A549 (cell line): ENCODE measurements at regions not wholly inside any gene's neighbourhood (a gene's known extent, or its start where the extent isn't known, plus 50 kb on each side); places are given as distances from the start of the nearest gene placed in this dataset.
A peak's percentile ranks its signal among the peaks of the same experiment; 100 is the strongest.

ENCODE experiments used
- ATAC-seq, 2 experiments: fragments of 200-7000 bp in 1 of 2; fragments of >200 bp in 1 of 2; cut with Nextera tagmentation in 1 of 2; cut with Tn5 transposase in 1 of 2; 3 replicates each; pipeline versions ENCODE4 v1.8.0 to v1.9.1; 2018 to 2020; ENCODE audit warnings: mild to moderate bottlenecking in 1 of 2, moderate library complexity in 1 of 2
- CTCF ChIA-PET: fragments of 300-600 bp; sonication (Branson Sonifier 250); formaldehyde crosslinking; extraction: SDS; loops from one replicate; lab custom pipeline; 2021; ENCODE audit warnings: antibody characterized with exemption, inconsistent platforms; lab: Yijun Ruan, JAX
- POLR2A ChIA-PET: fragments of 350-600 bp; formaldehyde crosslinking; extraction: SDS; loops from one replicate; lab custom pipeline; 2021; ENCODE audit warnings: antibody characterized with exemption, inconsistent platforms; lab: Yijun Ruan, JAX
- DNase-seq, 2 experiments: peaks; one replicate each; pipeline versions ENCODE4 v3.0.0 to v3.0.0-alpha.2; 2011 to 2016; ENCODE audit warnings: low read depth in 1 of 2, low spot score in 1 of 2
- FAIRE-seq: peaks from 2 replicates; lab custom pipeline; 2011; peaks lifted over from hg19 to GRCh38; lab: Jason Lieb, UNC
- H3K27ac ChIP-seq, 2 experiments: fragments of >200 bp; sonication (Bioruptor Twin); formaldehyde crosslinking; 3 replicates each; pipeline ENCODE4 v1.5.1; 2016 to 2017
- H3K4me1 ChIP-seq: fragments of >200 bp; sonication (Bioruptor Twin); formaldehyde crosslinking; 3 replicates; pipeline ENCODE4 v1.6.1; 2016
- H3K4me2 ChIP-seq: fragments of >200 bp; sonication (Bioruptor Twin); formaldehyde crosslinking; 3 replicates; pipeline ENCODE4 v1.6.1; 2016
- H3K4me3 ChIP-seq: fragments of >200 bp; sonication (Bioruptor Twin); formaldehyde crosslinking; 3 replicates; pipeline ENCODE4 v1.5.1; 2016
- H3K9me3 ChIP-seq: fragments of >200 bp; sonication (Bioruptor Twin); formaldehyde crosslinking; 3 replicates; pipeline ENCODE4 v1.6.1; 2016
- CBX8 ChIP-seq: fragments of 200-600 bp; sonication (generic); IDR thresholded peaks from 2 replicates; pipeline ENCODE4 v1.6.1; 2016
- CEBPB ChIP-seq, 2 experiments: fragments of >200 bp in 1 of 2; sonication (Bioruptor Twin) in 1 of 2; formaldehyde crosslinking in 1 of 2; IDR thresholded peaks; 2 replicates each; pipeline ENCODE4 v1.6.1; 2012 to 2016
- CHD2 ChIP-seq: fragments of 150-350 bp; IDR thresholded peaks from 2 replicates; pipeline ENCODE4 v1.6.1; 2014; ENCODE audit warnings: low read length; ENCODE audit not compliant: partially characterized antibody
- CTCF ChIP-seq: fragments of >200 bp; sonication (Bioruptor Twin); formaldehyde crosslinking; IDR thresholded peaks from 3 replicates; pipeline ENCODE4 v1.5.1; 2016
- E2F6 ChIP-seq: IDR thresholded peaks from 2 replicates; pipeline ENCODE4 v1.6.1; 2012; ENCODE audit warnings: low read depth, borderline replicate concordance
- EHF ChIP-seq: fragments of 250-450 bp; sonication (Bioruptor Pico); IDR thresholded peaks from 2 replicates; pipeline ENCODE4 v1.5.0; 2020; ENCODE audit warnings: mild to moderate bottlenecking
- ELK1 ChIP-seq: fragments of 150-350 bp; IDR thresholded peaks from 2 replicates; pipeline ENCODE4 v1.6.1; 2014; ENCODE audit warnings: low read depth, mild to moderate bottlenecking, low read length
- ESRRA ChIP-seq: fragments of 150-350 bp; IDR thresholded peaks from 2 replicates; pipeline ENCODE4 v1.6.1; 2014; ENCODE audit warnings: mild to moderate bottlenecking, low read length, borderline replicate concordance
- FOSL2 ChIP-seq, 2 experiments: fragments of 450-650 bp in 1 of 2; fragments of >200 bp in 1 of 2; sonication (Bioruptor Twin) in 1 of 2; formaldehyde crosslinking; IDR thresholded peaks; 2 replicates each; pipeline versions ENCODE4 v1.5.0 to v1.6.1; 2016 to 2020; ENCODE audit warnings: mild to moderate bottlenecking in 1 of 2, moderate library complexity in 1 of 2
- GATA3 ChIP-seq: IDR thresholded peaks from 2 replicates; pipeline ENCODE4 v1.6.1; 2012; ENCODE audit warnings: borderline replicate concordance
- HOXA7 ChIP-seq: fragments of 250-450 bp; sonication (Bioruptor Pico); IDR thresholded peaks from 2 replicates; pipeline ENCODE4 v1.5.0; 2020; ENCODE audit warnings: mild to moderate bottlenecking, moderate library complexity
- KDM5A ChIP-seq: fragments of 200-600 bp; sonication (generic); IDR thresholded peaks from 2 replicates; pipeline ENCODE4 v1.6.1; 2016; ENCODE audit warnings: antibody characterized with exemption, mild to moderate bottlenecking
- MAX ChIP-seq: IDR thresholded peaks from 2 replicates; pipeline ENCODE4 v1.6.1; 2012
- NPAS2 ChIP-seq: fragments of 250-450 bp; sonication (Bioruptor Pico); IDR thresholded peaks from 2 replicates; pipeline ENCODE4 v1.8.0; 2022; ENCODE audit warnings: mild to moderate bottlenecking, moderate library complexity, borderline replicate concordance
- RARB ChIP-seq: fragments of 250-450 bp; sonication (Bioruptor Pico); IDR thresholded peaks from 2 replicates; pipeline ENCODE4 v1.8.0; 2021; ENCODE audit warnings: mild to moderate bottlenecking, moderate library complexity
- RNF2 ChIP-seq: fragments of 200-600 bp; sonication (generic); IDR thresholded peaks from 2 replicates; pipeline ENCODE4 v1.6.1; 2016; ENCODE audit warnings: low read depth, mild to moderate bottlenecking, antibody characterized with exemption, moderate library complexity, borderline replicate concordance
- TFCP2L1 ChIP-seq: fragments of 250-450 bp; sonication (Bioruptor Pico); IDR thresholded peaks from 2 replicates; pipeline ENCODE4 v1.5.0; 2021; ENCODE audit warnings: mild to moderate bottlenecking
- USF2 ChIP-seq: fragments of 450-650 bp; IDR thresholded peaks from 2 replicates; pipeline ENCODE4 v1.6.1; 2014; ENCODE audit warnings: antibody characterized with exemption
- ZC3H11A ChIP-seq: fragments of 450-650 bp; IDR thresholded peaks from 2 replicates; pipeline ENCODE4 v1.6.1; 2014; ENCODE audit warnings: antibody characterized with exemption, mild to moderate bottlenecking
- ZFP36 ChIP-seq: fragments of 450-650 bp; IDR thresholded peaks from 2 replicates; pipeline ENCODE4 v1.6.1; 2014; ENCODE audit warnings: borderline replicate concordance; ENCODE audit not compliant: partially characterized antibody
- ZNF302 ChIP-seq: fragments of 250-450 bp; sonication (Bioruptor Pico); IDR thresholded peaks from 2 replicates; pipeline ENCODE4 v1.9.0; 2021; ENCODE audit warnings: inconsistent platforms, mild to moderate bottlenecking, moderate library complexity
- WGBS: methylation state at CpG from one replicate; pipeline ENCODE4 v1.1.6; 2017; ENCODE audit errors: missing lambda C conversion rate; 5-methylcytosine and 5-hydroxymethylcytosine counted together

GRCh38 chr11:32032478-32032877 is 58.4 kb upstream of the RCN1 start:
- Histone ChIP-seq H3K27ac (no peak overlapping the region), H3K4me3 (no peak overlapping the region), H3K4me2 (no peak overlapping the region), H3K9me3 (no peaks in the 10 kb centered on the region), H3K4me1 (no peaks in the 10 kb centered on the region)
- WGBS = 4% methylated on average over 4 of the region's 4 CpGs
- FAIRE-seq (no peak), ATAC-seq (no peak), DNase-seq (no peak)
- no peak for TF ChIP-seq KDM5A
- no peak for TF ChIP-seq ZC3H11A
- TF ChIP-seq GATA3 = no peak
- TF ChIP-seq FOSL2 (IDR thresholded peaks at IDR 0.05) = no peak
- TF ChIP-seq FOSL2 (CRISPR knock-in tag; IDR thresholded peaks at IDR 0.05) = no peak
- no peak for TF ChIP-seq CEBPB (IDR thresholded peaks at IDR 0.05)
- TF ChIP-seq MAX = no peak
- TF ChIP-seq ESRRA = no peak
- no peak for TF ChIP-seq USF2
- no peak for TF ChIP-seq HOXA7 (CRISPR knock-in tag)
- CTCF ChIA-PET = interaction anchor here (1.0 kb wide), 1 partner anchor 143 kb away, joined by 3 read pairs; no protein-coding TSS in a partner anchor
- POLR2A ChIA-PET = no interaction called here

- H3K9me3 ChIP-seq = no peaks in the 10 kb centered on the region
- ChIA-PET POLR2A (no interaction called here), CTCF (no interaction called here)
- no peak overlapping the region for H3K4me2 ChIP-seq
- no peak for ATAC-seq
- DNase-seq = no peak
- H3K4me3 ChIP-seq = no peak overlapping the region
- 4% methylated on average over 1 of the region's 1 CpG for WGBS
- TF ChIP-seq ZFP36 (peak; percentile 11), CBX8 (peak; percentile 86), RNF2 (peak; percentile 92), EHF (CRISPR knock-in tag) (no peak)
- H3K27ac ChIP-seq = no peak overlapping the region
- no peaks in the 10 kb centered on the region for H3K4me1 ChIP-seq
- FAIRE-seq = no peak
These were observed 58.8 kb upstream of the RCN1 start for GRCh38 chr11:32032052-32032451.

- no peak for DNase-seq
- H3K4me3 ChIP-seq = no peak overlapping the region
- H3K27ac ChIP-seq = no peak overlapping the region
- FAIRE-seq = no peak
- TF ChIP-seq NPAS2 (CRISPR knock-in tag) = no peak
- no peak for TF ChIP-seq ZFP36
- no peak for TF ChIP-seq RNF2
- no peak for TF ChIP-seq CHD2
- no peak for TF ChIP-seq E2F6
- TF ChIP-seq RARB (CRISPR knock-in tag) = no peak
- TF ChIP-seq CTCF = no peak
- TF ChIP-seq TFCP2L1 = no peak
- no peak for TF ChIP-seq ELK1
- no peak for TF ChIP-seq HOXA7 (CRISPR knock-in tag)
- TF ChIP-seq ZNF302 (CRISPR knock-in tag) = no peak
- ChIA-PET CTCF (no interaction called here), POLR2A (no interaction called here)
- no peaks in the 10 kb centered on the region for H3K9me3 ChIP-seq
- 51% methylated on average over 10 of the region's 10 CpGs for WGBS
- no peak for ATAC-seq
- no peaks in the 10 kb centered on the region for H3K4me1 ChIP-seq
- no peak overlapping the region for H3K4me2 ChIP-seq
These were observed 59.9 kb upstream of the RCN1 start for GRCh38 chr11:32030875-32031503.
